DMS114 treated with DMSO at 0.1 percent for 48 hours (cell line): ENCODE measurements at regions not wholly inside any gene's neighbourhood (a gene's known extent, or its start where the extent isn't known, plus 50 kb on each side); places are given as distances from the start of the nearest gene placed in this dataset.

Experiments used
- DNase-seq: peaks from one replicate; lab custom pipeline; 2025; ENCODE audit not compliant: unreplicated experiment; lab: John Stamatoyannopoulos, UW

- no peak for DNase-seq
Measured at GRCh38 chr15:70257047-70257446, 159.3 kb upstream of the TLE3 start.

GRCh38 chr15:70254311-70254869, 156.7 kb upstream of the TLE3 start:
- no peak for DNase-seq

- no peak for DNase-seq
Measured at GRCh38 chr15:70253461-70254156, 155.9 kb upstream of the TLE3 start.

GRCh38 chr15:70252951-70253320, 155.2 kb upstream of the TLE3 start:
- no peak for DNase-seq

- no peak for DNase-seq
Measured at GRCh38 chr15:70252056-70252950, 154.6 kb upstream of the TLE3 start.

- no peak for DNase-seq
Measured at GRCh38 chr15:70251246-70251990, 153.7 kb upstream of the TLE3 start.

- DNase-seq: no peak
Measured at GRCh38 chr15:70250208-70251201, 152.8 kb upstream of the TLE3 start.

- no peak for DNase-seq
Measured at GRCh38 chr15:70249616-70250015, 151.9 kb upstream of the TLE3 start.

- DNase-seq: no peak
Measured at GRCh38 chr15:70248116-70249025, 150.7 kb upstream of the TLE3 start.

- DNase-seq: no peak
Measured at GRCh38 chr15:70247281-70247680, 149.6 kb upstream of the TLE3 start.

- DNase-seq: no peak
Measured at GRCh38 chr15:70246623-70247220, 149.0 kb upstream of the TLE3 start.

GRCh38 chr15:70245932-70246622, 148.4 kb upstream of the TLE3 start:
- no peak for DNase-seq

- DNase-seq: no peak
Measured at GRCh38 chr15:70244978-70245542, 147.3 kb upstream of the TLE3 start.

- DNase-seq: no peak
Measured at GRCh38 chr15:70243686-70244540, 146.2 kb upstream of the TLE3 start.

- DNase-seq: no peak
Measured at GRCh38 chr15:70242951-70243685, 145.4 kb upstream of the TLE3 start.
